Neural cell (in vitro differentiated cells): ENCODE measurements at regions not wholly inside any gene's neighbourhood (a gene's known extent, or its start where the extent isn't known, plus 50 kb on each side); places are given as distances from the start of the nearest gene placed in this dataset.

Source experiments
- EZH2 ChIP-seq: fragments of 200-600, 300-800 bp; shearing (Covaris generic), sonication (generic); IDR thresholded peaks from 2 replicates; pipeline ENCODE4 v1.6.1; 2014; ENCODE audit warnings: antibody characterized with exemption, low read length, borderline replicate concordance, mild to moderate bottlenecking; ENCODE audit not compliant: insufficient read depth, poor library complexity, severe bottlenecking
- POLR2AphosphoS5 ChIP-seq: IDR thresholded peaks from 2 replicates; pipeline ENCODE4 v1.6.1; 2012
- TAF1 ChIP-seq: IDR thresholded peaks from 2 replicates; pipeline ENCODE4 v1.6.1; 2012; ENCODE audit warnings: low read depth
- TF ChIP-seq, protein P1 (sequence below): fragments of 450-650 bp; IDR thresholded peaks from 2 replicates; pipeline ENCODE4 v1.5.1; 2014; ENCODE audit warnings: antibody characterized with exemption, mild to moderate bottlenecking, moderate library complexity; ENCODE audit not compliant: poor library complexity, severe bottlenecking

DNA sequence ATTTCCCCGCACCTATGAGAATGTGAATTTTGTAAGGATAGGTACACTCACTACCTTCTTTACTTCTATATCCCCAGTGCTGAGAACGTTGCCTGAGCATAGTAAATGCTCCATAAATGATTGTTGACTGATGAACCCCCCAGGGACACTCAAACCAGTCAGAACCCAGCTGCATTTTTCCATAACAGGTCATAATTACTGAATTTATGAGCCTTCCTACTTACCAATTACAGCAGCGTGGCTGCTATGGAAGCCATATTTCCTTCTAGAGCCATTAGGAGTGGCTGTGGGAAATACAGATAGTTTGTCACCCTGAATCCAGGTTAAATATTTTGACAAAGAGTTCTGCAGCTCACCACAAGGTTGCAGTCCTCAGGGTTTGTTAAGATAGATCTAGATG lies 135.0 kb downstream of the TAF11L14 start:
- TF ChIP-seq, protein P1, sequence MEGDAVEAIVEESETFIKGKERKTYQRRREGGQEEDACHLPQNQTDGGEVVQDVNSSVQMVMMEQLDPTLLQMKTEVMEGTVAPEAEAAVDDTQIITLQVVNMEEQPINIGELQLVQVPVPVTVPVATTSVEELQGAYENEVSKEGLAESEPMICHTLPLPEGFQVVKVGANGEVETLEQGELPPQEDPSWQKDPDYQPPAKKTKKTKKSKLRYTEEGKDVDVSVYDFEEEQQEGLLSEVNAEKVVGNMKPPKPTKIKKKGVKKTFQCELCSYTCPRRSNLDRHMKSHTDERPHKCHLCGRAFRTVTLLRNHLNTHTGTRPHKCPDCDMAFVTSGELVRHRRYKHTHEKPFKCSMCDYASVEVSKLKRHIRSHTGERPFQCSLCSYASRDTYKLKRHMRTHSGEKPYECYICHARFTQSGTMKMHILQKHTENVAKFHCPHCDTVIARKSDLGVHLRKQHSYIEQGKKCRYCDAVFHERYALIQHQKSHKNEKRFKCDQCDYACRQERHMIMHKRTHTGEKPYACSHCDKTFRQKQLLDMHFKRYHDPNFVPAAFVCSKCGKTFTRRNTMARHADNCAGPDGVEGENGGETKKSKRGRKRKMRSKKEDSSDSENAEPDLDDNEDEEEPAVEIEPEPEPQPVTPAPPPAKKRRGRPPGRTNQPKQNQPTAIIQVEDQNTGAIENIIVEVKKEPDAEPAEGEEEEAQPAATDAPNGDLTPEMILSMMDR = no peak
- TF ChIP-seq TAF1 = no peak
- no peak for TF ChIP-seq POLR2AphosphoS5
- no peak for TF ChIP-seq EZH2
